ENCODE measurements at regions not wholly inside any gene's neighbourhood (a gene's known extent, or its start where the extent isn't known, plus 50 kb on each side); places are given as distances from the start of the nearest gene placed in this dataset.

DNA sequence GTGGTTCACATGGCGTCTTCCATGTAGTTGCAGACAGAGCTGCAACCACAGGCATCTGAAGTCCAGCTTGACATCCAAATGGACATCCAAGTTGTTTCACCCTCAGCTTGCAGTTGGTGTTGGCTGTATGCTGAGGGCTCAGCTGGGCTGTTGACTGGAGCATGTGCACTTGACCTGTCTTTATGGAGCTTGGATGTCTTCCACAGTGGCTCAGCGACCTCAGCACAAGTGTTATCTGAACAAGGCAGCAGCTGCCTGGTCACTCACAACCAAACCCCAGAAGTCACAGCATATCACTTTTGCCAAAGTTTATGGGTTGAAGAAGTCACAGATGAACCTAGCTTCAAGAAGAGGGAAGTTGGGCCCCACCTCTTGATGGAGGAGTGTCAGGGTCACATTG is 92.9 kb downstream of the TPRA1 start:
- Histone ChIP-seq H3K4me1 (no peaks in the 10 kb centered on the region), H3K27ac (no peak overlapping the region), H3K9me3 (peaks cover 0 to 31% (median 23%) of the 10 kb centered on the region in 8 donors), H3K36me3 (no peaks in the 10 kb centered on the region), H3K27me3 (replicated peaks in 1 of 7) (peaks cover 0 to 17% (median 0%) of the 10 kb centered on the region in 7 donors), H3K4me3 (no peak overlapping the region)
- TF ChIP-seq, protein P1, sequence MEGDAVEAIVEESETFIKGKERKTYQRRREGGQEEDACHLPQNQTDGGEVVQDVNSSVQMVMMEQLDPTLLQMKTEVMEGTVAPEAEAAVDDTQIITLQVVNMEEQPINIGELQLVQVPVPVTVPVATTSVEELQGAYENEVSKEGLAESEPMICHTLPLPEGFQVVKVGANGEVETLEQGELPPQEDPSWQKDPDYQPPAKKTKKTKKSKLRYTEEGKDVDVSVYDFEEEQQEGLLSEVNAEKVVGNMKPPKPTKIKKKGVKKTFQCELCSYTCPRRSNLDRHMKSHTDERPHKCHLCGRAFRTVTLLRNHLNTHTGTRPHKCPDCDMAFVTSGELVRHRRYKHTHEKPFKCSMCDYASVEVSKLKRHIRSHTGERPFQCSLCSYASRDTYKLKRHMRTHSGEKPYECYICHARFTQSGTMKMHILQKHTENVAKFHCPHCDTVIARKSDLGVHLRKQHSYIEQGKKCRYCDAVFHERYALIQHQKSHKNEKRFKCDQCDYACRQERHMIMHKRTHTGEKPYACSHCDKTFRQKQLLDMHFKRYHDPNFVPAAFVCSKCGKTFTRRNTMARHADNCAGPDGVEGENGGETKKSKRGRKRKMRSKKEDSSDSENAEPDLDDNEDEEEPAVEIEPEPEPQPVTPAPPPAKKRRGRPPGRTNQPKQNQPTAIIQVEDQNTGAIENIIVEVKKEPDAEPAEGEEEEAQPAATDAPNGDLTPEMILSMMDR (IDR thresholded peaks at IDR 0.05 in 8 of 11, conservative IDR thresholded peaks at IDR 0.05 in 3 of 11), result no peak
- DNase-seq, result no peak
- intact Hi-C loops (cut with DNase I; ENCODE audit: low total_unique reads), result no loop called here
- 75 to 100% (median 86%) methylated on average over 1 to 2 of the region's 2 CpGs for WGBS, 5 donors

DNA sequence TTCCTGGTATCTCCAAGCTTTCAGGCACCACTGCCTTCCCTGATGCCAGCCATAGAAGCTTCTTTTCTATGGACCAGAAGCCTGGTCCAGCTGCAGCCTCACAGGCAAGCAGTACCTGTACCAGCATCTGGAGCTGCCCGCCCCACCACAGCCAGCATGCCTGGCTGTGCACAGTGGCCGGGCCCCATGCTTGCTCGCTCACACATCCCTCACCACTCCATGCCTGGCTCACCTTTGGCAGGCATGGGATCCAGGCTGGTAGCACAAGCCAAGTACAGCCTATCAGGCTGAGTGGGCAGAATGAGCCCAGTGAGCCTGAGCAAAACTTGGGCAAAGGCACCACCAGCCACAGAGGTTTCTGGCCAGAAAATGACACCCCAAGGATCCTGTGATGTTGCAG is 93.4 kb downstream of the TPRA1 start:
- H3K36me3 ChIP-seq, result no peaks in the 10 kb centered on the region
- no peak overlapping the region for H3K4me3 ChIP-seq
- DNase-seq, result no peak
- H3K4me1 ChIP-seq, result no peaks in the 10 kb centered on the region
- WGBS, 5 donors, result 95 to 100% (median 96%) methylated on average over 3 of the region's 3 CpGs; no CpG with 5 or more reads in 1 of the 5 donors
- intact Hi-C loops (cut with DNase I; ENCODE audit: low total_unique reads), result no loop called here
- H3K27ac ChIP-seq, result no peak overlapping the region
- TF ChIP-seq, protein P1 (IDR thresholded peaks at IDR 0.05 in 8 of 11, conservative IDR thresholded peaks at IDR 0.05 in 3 of 11), result no peak
- no peak for TF ChIP-seq POLR2A (IDR thresholded peaks at IDR 0.05)
- no peak for TF ChIP-seq POLR2AphosphoS5 (IDR thresholded peaks at IDR 0.05)
- H3K9me3 ChIP-seq, result peaks cover 0 to 26% (median 18%) of the 10 kb centered on the region in 8 donors
- H3K27me3 ChIP-seq (replicated peaks in 1 of 7), result peaks cover 0 to 17% (median 0%) of the 10 kb centered on the region in 7 donors

DNA sequence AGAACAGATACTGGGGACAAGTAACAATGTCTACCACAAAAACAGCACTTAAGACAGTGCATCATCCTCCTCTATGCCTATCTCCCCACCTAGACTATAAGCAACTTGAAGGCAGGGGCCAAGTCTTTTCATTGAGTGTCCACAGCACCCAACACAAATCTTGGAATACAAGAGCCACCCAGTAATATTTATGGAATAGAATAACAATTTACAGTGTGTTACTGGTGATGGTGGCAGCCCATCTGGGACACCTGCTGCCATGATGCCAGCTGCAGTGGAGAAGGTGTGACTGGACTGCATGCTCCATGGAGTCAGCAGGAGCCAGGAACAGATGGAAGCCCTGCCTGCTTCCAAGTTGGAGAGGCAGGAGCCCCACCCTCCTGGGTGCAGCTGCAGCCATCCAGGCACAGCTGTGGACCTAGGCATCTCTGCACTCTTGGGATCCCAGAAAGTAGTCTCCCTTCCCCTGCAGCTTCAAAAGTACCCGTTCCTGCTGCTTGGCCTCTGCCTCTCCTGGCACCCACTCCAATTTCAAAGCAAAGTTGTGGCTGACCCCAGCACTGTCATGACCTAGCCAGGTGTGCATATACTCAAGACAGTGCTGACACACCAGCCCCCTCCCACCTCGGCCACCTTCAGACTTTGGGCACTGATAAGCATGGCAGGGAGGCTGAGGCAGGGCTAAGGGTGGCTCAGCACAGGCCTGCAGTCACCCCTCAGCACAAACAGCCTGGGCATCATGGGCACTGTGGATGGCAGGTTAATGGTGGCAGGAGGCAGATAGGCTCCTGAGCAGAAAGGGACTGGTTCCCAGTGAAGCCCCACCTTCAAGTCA is 94.5 kb downstream of the TPRA1 start:
- no peak for TF ChIP-seq POLR2AphosphoS5 (IDR thresholded peaks at IDR 0.05)
- TF ChIP-seq POLR2A (IDR thresholded peaks at IDR 0.05), result no peak
- TF ChIP-seq, protein P1 (IDR thresholded peaks at IDR 0.05 in 8 of 11, conservative IDR thresholded peaks at IDR 0.05 in 3 of 11), result no peak
- Histone ChIP-seq H3K27ac (no peak overlapping the region), H3K4me1 (no peaks in the 10 kb centered on the region), H3K4me3 (no peak overlapping the region), H3K36me3 (no peaks in the 10 kb centered on the region), H3K27me3 (replicated peaks in 1 of 7) (peaks cover 0 to 17% (median 0%) of the 10 kb centered on the region in 7 donors), H3K9me3 (peaks cover 0 to 15% (median 9%) of the 10 kb centered on the region in 8 donors)
- WGBS, 5 donors, result 75 to 86% (median 80%) methylated on average over 2 of the region's 2 CpGs
- no peak for DNase-seq
- intact Hi-C loops (cut with DNase I; ENCODE audit: low total_unique reads), result no loop called here

DNA sequence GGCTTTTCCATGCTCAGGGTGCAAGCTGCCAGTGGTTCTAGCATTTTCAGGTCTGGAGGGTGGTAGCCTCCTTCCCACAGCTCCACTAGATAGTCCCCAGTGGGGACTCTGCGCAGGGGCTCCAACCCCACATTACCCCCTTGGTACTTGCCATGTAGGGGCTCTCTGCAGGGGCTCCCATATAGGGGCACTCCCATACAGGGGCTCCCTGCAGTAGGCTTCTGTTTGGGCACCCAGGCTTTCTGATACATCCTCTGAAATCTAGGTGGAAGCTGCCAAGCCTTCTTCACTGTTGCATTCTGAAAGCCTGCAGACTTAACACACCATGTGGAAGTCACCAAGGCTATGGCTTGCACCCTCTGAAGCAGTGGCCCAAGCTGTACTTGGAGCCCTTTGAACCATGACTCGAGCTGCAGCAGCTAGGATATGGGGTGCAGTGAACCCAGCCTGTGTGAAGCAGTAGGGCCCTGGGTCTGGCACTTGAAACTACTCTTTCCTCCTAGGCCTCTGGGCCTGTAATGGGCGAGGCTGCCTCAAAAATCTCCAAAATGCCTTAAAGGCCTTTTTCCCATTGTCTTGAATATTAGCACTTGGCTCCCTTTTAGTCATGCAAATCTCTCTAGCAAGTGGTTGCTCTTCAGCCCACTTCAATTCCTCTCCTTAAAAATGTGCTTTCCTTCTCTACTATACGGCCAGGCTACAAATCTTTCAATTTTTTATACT is 96.4 kb downstream of the TPRA1 start:
- DNase-seq, result no peak
- Histone ChIP-seq H3K27ac (no peak overlapping the region), H3K9me3 (no peaks in the 10 kb centered on the region), H3K36me3 (no peaks in the 10 kb centered on the region), H3K27me3 (replicated peaks in 1 of 7) (peaks cover 0 to 17% (median 0%) of the 10 kb centered on the region in 7 donors), H3K4me1 (no peaks in the 10 kb centered on the region), H3K4me3 (no peak overlapping the region)
- WGBS, 5 donors, result 67 to 92% (median 80%) methylated on average over 3 to 4 of the region's 4 CpGs
- intact Hi-C loops (cut with DNase I; ENCODE audit: low total_unique reads), result no loop called here
- TF ChIP-seq POLR2A (IDR thresholded peaks at IDR 0.05) (no peak), POLR2AphosphoS5 (IDR thresholded peaks at IDR 0.05) (no peak)
- TF ChIP-seq, protein P1 (IDR thresholded peaks at IDR 0.05 in 8 of 11, conservative IDR thresholded peaks at IDR 0.05 in 3 of 11), result no peak
